HG02588 (cell line): ENCODE measurements at regions not wholly inside any gene's neighbourhood (a gene's known extent, or its start where the extent isn't known, plus 50 kb on each side); places are given as distances from the start of the nearest gene placed in this dataset.
"Not testable (repeated sequence)": the region's sequence is repeated elsewhere in the genome, so short reads cannot be mapped to it uniquely, and the experiment has no call there.

ENCODE experiments used
- ATAC-seq: cut with Tn5 transposase; IDR thresholded peaks from one replicate; pipeline ENCODE4 v1.9.1; 2021; ENCODE audit warnings: mild to moderate bottlenecking, moderate library complexity; ENCODE audit not compliant: unreplicated experiment

DNA sequence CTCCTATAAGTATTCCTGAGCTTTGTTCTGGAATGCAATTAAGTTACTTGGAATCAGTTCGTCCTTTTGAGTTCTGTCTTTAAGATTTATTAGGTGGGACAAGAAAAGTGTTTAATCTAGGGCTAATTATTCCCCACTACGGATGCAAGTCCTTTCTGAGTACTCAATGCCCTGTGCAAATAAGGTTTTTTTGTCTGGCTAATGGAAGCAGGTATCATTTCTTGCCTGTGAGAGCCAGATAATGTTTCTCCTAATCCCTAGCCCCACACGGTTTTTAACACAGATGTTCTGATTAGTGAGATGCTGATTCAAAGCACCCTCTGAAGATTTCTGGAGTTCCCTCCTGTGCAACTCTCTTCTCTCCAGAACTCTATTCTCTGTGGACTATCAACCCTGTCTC lies 296.6 kb upstream of the PRICKLE1 start:
- ATAC-seq, result no peak

DNA sequence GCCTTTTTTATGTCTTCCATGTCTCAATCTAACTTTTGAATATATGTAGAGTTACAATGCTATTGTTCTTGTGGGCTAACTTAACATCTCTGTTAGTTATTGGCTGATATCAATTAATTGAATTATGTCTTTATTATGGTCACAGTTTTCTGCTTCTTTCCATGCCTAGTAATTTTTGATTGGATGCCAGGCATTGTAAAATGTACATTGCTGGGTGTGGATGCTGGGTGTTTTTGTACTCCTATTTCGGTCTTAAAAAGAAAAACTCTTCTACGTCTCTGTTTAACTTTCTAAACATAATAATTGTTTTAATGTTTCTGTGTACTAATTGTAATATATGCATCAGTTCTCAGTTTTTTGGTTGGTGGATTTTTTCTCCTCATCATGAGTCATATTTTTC lies 296.1 kb upstream of the PRICKLE1 start:
- ATAC-seq, result no peak

DNA sequence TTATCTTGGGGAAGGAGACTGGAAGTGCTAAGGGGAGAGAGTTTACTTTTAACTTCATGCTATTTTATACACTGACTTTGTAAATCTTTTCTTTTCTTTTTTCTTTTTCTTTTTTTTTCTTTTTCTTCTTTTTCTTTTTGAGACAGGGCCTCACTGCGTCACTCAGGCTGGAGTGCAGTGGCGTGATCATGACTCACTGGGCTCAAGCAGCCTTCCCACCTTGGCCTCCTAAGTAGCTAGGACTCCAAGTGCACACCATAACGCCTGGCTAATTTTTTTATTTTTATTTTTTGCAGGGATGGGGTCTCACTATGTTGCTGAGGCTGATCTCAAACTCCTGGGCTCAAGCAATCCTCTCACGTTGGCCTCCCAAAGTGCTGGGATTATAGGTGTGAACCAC lies 294.6 kb upstream of the PRICKLE1 start:
- ATAC-seq, result no peak

DNA sequence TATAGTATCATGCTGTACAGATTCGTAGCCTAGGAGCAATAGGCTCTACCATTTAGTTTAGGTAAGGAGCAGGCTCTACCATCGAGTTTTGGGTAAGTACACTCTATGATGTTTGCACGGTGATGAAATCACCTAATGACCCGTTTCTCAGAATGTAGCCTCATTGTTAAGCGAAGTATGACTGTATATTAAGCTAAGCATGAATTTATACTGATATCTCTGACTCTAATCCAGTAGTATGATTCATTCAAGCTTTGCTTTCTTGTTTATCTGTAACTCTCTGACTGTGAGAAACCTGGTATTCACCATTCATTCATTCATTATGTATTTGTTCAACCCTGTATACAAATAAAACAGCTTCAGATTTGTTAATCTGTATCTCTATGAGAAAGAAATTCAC lies 283.9 kb upstream of the PRICKLE1 start:
- ATAC-seq, result no peak

DNA sequence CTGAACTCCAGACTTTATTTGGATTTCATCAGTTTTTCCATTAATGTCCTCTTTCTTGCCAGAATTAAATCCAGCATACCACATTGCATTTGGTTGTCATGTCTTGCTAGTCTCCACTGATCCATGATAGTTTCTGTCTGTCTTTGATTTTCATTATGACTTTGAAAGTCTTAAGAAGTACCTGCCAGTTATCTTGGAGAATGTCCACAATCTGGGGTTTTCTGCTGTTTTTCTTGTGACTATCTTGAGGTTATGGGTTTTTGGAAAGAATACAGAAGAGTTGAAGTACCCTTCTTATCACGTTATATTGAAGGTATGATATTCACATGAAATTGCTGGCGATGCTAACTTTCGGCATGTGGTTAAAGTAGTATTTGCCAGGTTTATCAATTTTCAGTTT lies 282.3 kb upstream of the PRICKLE1 start:
- no peak for ATAC-seq

DNA sequence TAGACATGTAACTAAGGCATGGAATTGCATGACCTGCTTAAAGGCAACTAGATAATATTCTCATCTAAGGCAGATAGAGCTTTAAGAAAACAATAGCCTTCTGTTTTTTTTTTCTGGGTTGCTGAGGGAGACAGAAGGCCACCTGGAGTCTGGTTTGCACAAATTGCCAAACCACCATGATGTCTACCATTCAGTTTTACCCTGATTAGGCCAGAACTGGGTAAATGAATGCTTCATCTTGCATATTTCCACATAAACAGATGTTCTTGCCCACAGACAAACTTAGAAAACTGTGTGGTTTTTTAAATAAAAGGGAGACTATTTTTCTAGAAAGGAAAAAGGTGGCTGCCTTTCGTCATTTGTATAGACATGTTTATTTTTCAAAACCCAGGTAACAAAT lies 278.7 kb upstream of the PRICKLE1 start:
- no peak for ATAC-seq

DNA sequence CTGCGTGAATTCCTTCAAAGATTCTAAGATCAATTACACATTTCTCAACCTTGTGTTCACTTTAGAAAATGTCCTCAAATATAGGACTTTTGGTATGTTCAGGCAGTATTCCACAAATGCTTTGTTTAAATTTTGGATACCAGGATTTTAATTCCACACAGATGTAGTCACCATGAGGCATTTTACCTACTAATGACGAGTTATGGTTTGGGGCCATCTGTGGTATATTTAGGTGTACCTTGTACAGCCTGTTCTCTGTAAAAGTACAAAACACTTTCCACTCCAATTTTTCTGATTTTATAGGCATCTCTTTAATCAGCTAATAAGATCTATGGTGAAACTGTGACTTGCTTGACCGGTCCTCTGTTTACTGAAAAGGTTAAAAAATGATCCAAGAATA lies 275.7 kb upstream of the PRICKLE1 start:
- no peak for ATAC-seq

- no peak for ATAC-seq
Measured at GRCh38 chr12:42862055-42862454, 272.5 kb upstream of the PRICKLE1 start.

- ATAC-seq, result not testable (repeated sequence)
Measured at GRCh38 chr12:42860331-42860730, 270.8 kb upstream of the PRICKLE1 start.

GRCh38 chr12:42859612-42860011 lies 270.1 kb upstream of the PRICKLE1 start:
- no peak for ATAC-seq

DNA sequence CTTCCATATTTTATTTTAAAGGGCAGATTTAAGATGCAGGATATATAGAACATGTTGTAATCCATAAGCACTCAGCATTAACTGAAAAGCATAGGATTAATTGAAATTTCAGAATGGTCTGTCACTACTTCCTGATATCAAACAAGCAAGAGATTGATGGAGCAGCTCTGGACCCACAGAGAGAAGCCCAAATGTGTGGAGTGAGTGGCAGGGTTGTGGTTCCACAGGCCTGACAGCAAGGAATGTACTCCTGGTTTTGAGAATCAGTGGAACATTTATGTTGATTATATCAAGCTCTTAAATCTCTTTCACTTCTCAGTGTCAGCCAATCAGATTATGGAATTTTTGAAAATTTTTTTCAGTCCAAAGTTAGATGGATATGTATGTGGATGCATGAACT lies 267.6 kb upstream of the PRICKLE1 start:
- no peak for ATAC-seq

GRCh38 chr12:42855362-42855950 lies 265.9 kb upstream of the PRICKLE1 start:
- no peak for ATAC-seq

DNA sequence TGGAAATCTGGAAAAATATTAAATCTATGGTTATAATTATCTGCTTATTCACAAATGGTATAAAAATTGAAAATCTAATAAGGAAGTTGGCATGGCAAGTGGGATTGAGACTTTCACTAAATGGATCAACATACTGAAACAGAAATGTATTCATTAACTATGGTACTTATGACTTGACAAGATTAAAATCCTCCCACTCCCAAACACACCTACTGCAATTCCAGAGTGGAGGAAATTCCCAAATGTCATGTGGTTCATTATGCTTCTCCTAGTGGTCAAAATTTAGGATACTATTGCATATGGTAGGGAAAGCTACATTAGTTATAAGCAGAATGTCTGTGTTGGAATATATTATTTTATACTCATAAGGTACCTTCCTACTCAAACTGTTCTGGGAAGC lies 265.3 kb upstream of the PRICKLE1 start:
- no peak for ATAC-seq

DNA sequence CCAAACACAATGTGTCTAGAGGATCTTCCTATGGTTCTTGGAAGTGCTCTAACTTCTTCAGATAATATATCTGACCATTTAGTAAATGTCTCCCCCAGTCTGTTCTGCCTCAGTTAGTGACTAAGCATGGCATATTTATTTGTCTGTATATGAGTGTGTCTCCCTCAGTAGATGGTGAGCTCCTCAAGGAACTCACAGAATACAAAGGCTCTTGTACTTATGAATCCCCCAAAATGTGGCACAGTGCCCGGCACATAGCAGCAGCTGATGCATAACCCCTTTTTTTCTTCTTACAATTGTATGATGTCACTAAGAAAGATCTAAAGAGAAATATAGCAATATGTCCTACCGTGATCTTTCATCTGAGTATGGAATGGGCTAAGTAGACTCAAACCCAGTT lies 264.7 kb upstream of the PRICKLE1 start:
- no peak for ATAC-seq

DNA sequence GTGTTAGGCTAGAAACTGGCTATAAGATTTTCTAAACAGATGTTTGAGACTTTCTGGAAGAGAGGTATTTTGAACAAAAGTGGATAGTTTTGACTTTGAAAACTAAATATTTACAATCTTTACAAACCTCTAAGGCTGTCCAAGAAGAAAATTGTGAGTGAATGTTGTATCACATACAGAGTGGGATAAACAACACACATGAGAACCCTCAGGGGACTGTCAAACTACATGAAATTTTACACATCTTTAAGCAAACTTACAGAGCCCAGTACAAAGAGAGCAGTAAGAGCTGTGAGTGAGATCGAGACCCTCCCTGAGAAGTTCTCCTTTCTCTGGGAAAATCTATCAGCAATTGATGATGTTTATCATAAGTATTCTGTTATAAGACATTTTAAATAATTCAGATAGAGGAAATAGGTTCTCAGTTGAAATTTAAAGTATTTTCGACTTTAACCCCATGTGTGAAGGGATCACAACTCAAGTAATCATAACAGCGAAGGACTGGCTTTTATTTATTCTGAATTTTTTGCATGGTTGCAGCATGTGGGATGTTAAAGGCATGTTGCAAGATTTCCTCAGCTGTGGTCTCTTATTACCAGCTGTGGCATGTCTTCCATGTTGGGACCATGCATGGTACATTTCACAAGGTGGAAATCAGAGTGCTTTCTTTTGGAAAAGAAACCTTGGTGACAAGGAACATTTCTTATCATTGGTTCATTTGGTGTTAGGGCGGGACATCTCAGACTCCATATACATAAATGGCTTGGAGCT lies 264.0 kb upstream of the PRICKLE1 start:
- ATAC-seq, result no peak

GRCh38 chr12:42846782-42847181 lies 257.2 kb upstream of the PRICKLE1 start:
- no peak for ATAC-seq

DNA sequence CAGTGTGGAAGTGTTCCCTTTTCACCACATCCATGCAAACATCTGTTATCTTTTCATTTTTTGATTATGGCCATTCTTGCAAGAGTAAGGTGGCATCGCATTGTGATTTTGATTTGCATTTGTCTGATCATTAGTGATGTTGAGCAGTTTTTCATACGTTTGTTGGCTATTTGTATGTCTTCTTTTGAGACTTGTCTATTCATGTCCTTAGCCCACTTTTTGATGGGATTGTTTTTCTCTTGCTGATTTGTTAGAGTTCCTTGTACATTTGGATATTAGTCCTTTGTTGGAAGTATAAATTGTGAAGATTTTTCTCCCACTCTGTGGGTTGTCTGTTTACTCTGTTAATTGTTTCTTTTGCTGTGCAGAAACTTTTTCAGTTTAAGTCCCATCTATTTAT lies 244.5 kb upstream of the PRICKLE1 start:
- no peak for ATAC-seq

DNA sequence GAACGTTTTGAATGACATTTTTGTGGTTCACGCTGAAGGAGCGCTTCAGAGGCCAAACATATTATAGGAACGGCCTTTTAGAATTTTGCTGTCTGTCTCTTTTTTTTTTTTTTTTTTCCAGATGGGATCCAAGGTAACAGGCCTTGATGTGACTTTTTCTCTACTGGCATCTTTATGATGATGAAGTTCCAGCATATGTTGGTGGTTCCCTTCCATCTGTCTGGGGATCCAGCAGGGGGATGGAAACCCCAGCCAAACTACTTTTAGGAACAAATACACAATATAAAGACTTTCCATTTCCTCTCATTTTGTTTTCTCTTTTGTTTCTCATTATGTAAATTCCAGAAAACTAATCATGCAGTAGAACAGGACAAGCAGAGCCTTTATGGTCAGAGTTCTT lies 239.3 kb upstream of the PRICKLE1 start:
- ATAC-seq, result no peak

DNA sequence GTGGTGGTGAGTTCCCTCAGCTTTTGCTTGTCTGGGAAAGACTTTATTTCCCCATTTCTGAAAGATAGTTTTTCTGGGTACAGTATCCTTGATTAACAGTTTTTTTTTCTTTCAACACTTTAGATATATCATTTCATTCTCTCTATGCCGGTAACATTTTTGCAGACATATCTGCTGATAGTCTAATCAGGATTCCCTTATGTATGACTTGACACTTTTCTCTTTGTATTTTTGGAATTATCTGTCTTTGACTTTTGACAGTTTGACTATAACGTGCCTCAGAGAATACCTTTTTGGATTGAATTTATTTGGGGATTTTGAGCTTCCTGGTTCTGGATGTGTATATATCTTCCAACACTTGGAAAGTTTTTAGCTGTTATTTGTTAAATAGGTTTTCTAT lies 234.8 kb upstream of the PRICKLE1 start:
- ATAC-seq, result no peak

GRCh38 chr12:42823679-42824078 lies 234.1 kb upstream of the PRICKLE1 start:
- no peak for ATAC-seq

GRCh38 chr12:42819846-42820245 lies 230.3 kb upstream of the PRICKLE1 start:
- ATAC-seq, result no peak

DNA sequence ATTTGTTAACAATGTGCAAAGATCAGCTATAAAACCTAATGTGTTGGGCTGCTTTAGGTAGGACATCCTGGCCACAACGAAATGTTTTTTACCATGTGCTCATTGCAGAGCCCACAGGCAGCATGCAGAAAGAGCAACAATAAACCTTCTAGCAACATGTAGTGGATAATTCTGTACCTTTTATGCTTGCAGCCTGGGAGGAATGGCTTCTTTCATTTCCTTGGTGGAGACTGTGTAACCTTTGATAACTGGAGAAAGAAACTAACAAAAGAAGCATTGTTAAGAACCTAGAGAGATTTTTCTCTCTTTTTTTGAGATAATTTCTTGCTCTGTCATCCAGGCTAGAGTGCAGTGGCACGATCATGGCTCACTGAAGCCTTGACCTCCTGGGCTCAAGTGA lies 225.5 kb upstream of the PRICKLE1 start:
- no peak for ATAC-seq

DNA sequence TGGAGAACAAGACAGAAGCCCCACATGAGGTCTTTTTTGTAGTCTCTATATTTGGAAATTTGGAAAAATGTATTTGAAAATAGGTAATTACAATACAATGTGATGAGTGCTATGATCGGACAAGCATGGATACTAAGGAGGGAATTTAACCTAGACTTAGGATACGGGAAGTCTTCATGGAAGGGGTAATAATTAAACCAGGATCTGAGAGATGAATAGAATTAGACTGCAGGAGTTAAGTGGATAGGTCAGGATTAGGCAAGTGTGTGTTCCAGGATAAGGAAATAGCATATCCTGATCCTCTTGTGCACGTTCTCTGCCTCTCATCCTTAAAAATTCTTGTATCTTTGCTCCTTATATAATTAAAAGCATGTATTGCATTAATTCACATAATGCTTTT lies 223.3 kb upstream of the PRICKLE1 start:
- no peak for ATAC-seq
